IMR-90 (cell line): ENCODE measurements at regions not wholly inside any gene's neighbourhood (a gene's known extent, or its start where the extent isn't known, plus 50 kb on each side); places are given as distances from the start of the nearest gene placed in this dataset.

Experiments used
- ATAC-seq: fragments of 200-7000 bp; cut with Tn5 transposase; 2 replicates; pipeline ENCODE4 v1.9.1; 2020; ENCODE audit warnings: low read depth, mild to moderate bottlenecking, moderate library complexity
- BruUV-seq: library from RNA; stranded (reverse); fragments of 400-500 nt; replicated peaks from 2 replicates; lab custom pipeline; 2021; lab: Mats Ljungman, UMichigan
- CTCF ChIA-PET: fragments of 300-600 bp; formaldehyde crosslinking; extraction: SDS; loops from one replicate; lab custom pipeline; 2021; ENCODE audit warnings: antibody characterized with exemption; lab: Yijun Ruan, JAX
- POLR2A ChIA-PET: fragments of 300-600 bp; sonication (Branson Sonifier 250); formaldehyde crosslinking; loops from one replicate; lab custom pipeline; 2022; ENCODE audit warnings: antibody characterized with exemption; ENCODE audit not compliant: unreplicated experiment; lab: Charles Lee
- DNase-seq: peaks from one replicate; pipeline ENCODE4 v3.0.0; 2013
- H2AFZ ChIP-seq: replicated peaks from 2 replicates; pipeline ENCODE3; 2013; ENCODE audit warnings: low read length, mild to moderate bottlenecking; ENCODE audit not compliant: poor library complexity
- H2AK5ac ChIP-seq: 2 replicates; pipeline ENCODE4 v1.6.1; 2013; ENCODE audit warnings: low read depth, low read length, inconsistent platforms
- H2AK9ac ChIP-seq: replicated peaks from 2 replicates; pipeline ENCODE3; 2013; ENCODE audit warnings: mild to moderate bottlenecking, low read depth, low read length, moderate library complexity; ENCODE audit not compliant: poor library complexity
- H2BK120ac ChIP-seq: 2 replicates; pipeline ENCODE4 v1.6.1; 2013; ENCODE audit warnings: low read depth, low read length, inconsistent platforms
- H2BK15ac ChIP-seq: 3 replicates; pipeline ENCODE4 v1.6.1; 2013; ENCODE audit warnings: low read depth, low read length, inconsistent platforms
- H2BK20ac ChIP-seq: 2 replicates; pipeline ENCODE4 v1.6.1; 2013; ENCODE audit warnings: low read depth, mild to moderate bottlenecking, inconsistent platforms, low read length, moderate library complexity
- H2BK5ac ChIP-seq: 2 replicates; pipeline ENCODE4 v1.6.1; 2013; ENCODE audit warnings: mild to moderate bottlenecking, low read depth, low read length, inconsistent platforms; ENCODE audit not compliant: poor library complexity, severe bottlenecking
- H3K14ac ChIP-seq: replicated peaks from 2 replicates; pipeline ENCODE4 v1.6.1; 2013; ENCODE audit warnings: low read depth, low read length, inconsistent platforms
- H3K18ac ChIP-seq: 2 replicates; pipeline ENCODE4 v1.6.1; 2013; ENCODE audit warnings: low read depth, low read length, control low read depth
- H3K23ac ChIP-seq: 2 replicates; pipeline ENCODE4 v1.6.1; 2013; ENCODE audit warnings: low read depth, low read length, inconsistent platforms
- H3K27ac ChIP-seq: 2 replicates; pipeline ENCODE4 v1.5.1; 2013; ENCODE audit warnings: mild to moderate bottlenecking, control low read depth, low read length; ENCODE audit not compliant: insufficient read depth
- H3K27me3 ChIP-seq: 2 replicates; pipeline ENCODE4 v1.6.1; 2013; ENCODE audit warnings: low read length; ENCODE audit not compliant: control insufficient read depth, insufficient read depth
- H3K36me3 ChIP-seq: 2 replicates; pipeline ENCODE4 v1.6.1; 2013; ENCODE audit warnings: low read length, mixed read lengths; ENCODE audit not compliant: control insufficient read depth, insufficient read depth
- H3K4ac ChIP-seq: 2 replicates; pipeline ENCODE4 v1.6.1; 2013; ENCODE audit warnings: low read depth, low read length, inconsistent platforms
- H3K4me1 ChIP-seq: 2 replicates; pipeline ENCODE4 v1.6.1; 2013; ENCODE audit warnings: low read length, mixed read lengths; ENCODE audit not compliant: control insufficient read depth, insufficient read depth
- H3K4me2 ChIP-seq: 2 replicates; pipeline ENCODE4 v1.6.1; 2013; ENCODE audit warnings: low read depth, mild to moderate bottlenecking, control low read depth, low read length, moderate library complexity
- H3K4me3 ChIP-seq: 2 replicates; pipeline ENCODE4 v1.5.1; 2013; ENCODE audit warnings: low read depth, mild to moderate bottlenecking, control low read depth, low read length, moderate library complexity; ENCODE audit not compliant: insufficient read depth
- H3K56ac ChIP-seq: 2 replicates; pipeline ENCODE4 v1.6.1; 2013; ENCODE audit warnings: low read length, inconsistent platforms; ENCODE audit not compliant: insufficient read depth; ENCODE audit errors: extremely low read depth
- H3K79me1 ChIP-seq, 2 experiments: 2 replicates each; pipeline ENCODE4 v1.6.1; 2013; ENCODE audit warnings: low read length in 2 of 2, inconsistent platforms in 1 of 2, low read depth in 1 of 2
- H3K9ac ChIP-seq: 2 replicates; pipeline ENCODE4 v1.6.1; 2013; ENCODE audit warnings: low read depth, low read length, control low read depth
- H3K9me1 ChIP-seq: 2 replicates; pipeline ENCODE4 v1.6.1; 2013; ENCODE audit warnings: low read length, inconsistent platforms; ENCODE audit not compliant: insufficient read depth
- H3K9me3 ChIP-seq: 2 replicates; pipeline ENCODE4 v1.6.1; 2013; ENCODE audit warnings: low read length; ENCODE audit not compliant: control insufficient read depth, insufficient read depth
- H4K20me1 ChIP-seq: 2 replicates; pipeline ENCODE4 v1.6.1; 2013; ENCODE audit warnings: low read length, inconsistent platforms; ENCODE audit not compliant: insufficient read depth
- H4K5ac ChIP-seq: 2 replicates; pipeline ENCODE4 v1.6.1; 2013; ENCODE audit warnings: mild to moderate bottlenecking, low read depth, low read length, control low read depth
- H4K8ac ChIP-seq, 2 experiments: 2 replicates each; pipeline ENCODE4 v1.6.1; 2013; ENCODE audit warnings: low read depth in 2 of 2, low read length in 2 of 2, control low read depth in 1 of 2, inconsistent platforms in 1 of 2
- H4K91ac ChIP-seq: 2 replicates; pipeline ENCODE4 v1.6.1; 2013; ENCODE audit warnings: low read depth, low read length, inconsistent platforms; ENCODE audit not compliant: insufficient read depth
- CTCF ChIP-seq: conservative IDR thresholded peaks from 2 replicates; pipeline ENCODE4 v1.5.1; 2012; ENCODE audit warnings: mild to moderate bottlenecking, low read depth, low read length, improper control_type of control experiment
- MAFK ChIP-seq: IDR thresholded peaks from 2 replicates; pipeline ENCODE4 v1.6.1; 2012; ENCODE audit warnings: low read depth, low read length, improper control_type of control experiment
- MXI1 ChIP-seq: IDR thresholded peaks from 2 replicates; pipeline ENCODE4 v1.6.1; 2012; ENCODE audit warnings: low read depth, mild to moderate bottlenecking, low read length, moderate library complexity, borderline replicate concordance
- NFE2L2 ChIP-seq: fragments of 150-350 bp; IDR thresholded peaks from 2 replicates; pipeline ENCODE4 v1.6.1; 2016; ENCODE audit warnings: low read depth, mild to moderate bottlenecking, low read length
- POLR2A ChIP-seq: IDR thresholded peaks from 2 replicates; pipeline ENCODE4 v1.6.1; 2012; ENCODE audit warnings: mild to moderate bottlenecking, low read depth, low read length
- RCOR1 ChIP-seq: IDR thresholded peaks from 2 replicates; pipeline ENCODE4 v1.6.1; 2012; ENCODE audit warnings: mild to moderate bottlenecking, low read length, improper control_type of control experiment; ENCODE audit not compliant: insufficient replicate concordance
- SMC3 ChIP-seq: fragments of 150-350 bp; IDR thresholded peaks from 2 replicates; pipeline ENCODE4 v1.6.1; 2016; ENCODE audit warnings: low read depth, mild to moderate bottlenecking, antibody characterized with exemption, low read length, moderate library complexity
- USF2 ChIP-seq: fragments of 150-350 bp; IDR thresholded peaks from 2 replicates; pipeline ENCODE4 v1.6.1; 2017; ENCODE audit warnings: mild to moderate bottlenecking, antibody characterized with exemption, low read length, low read depth
- WGBS, 2 experiments: methylation state at CpG; one replicate each; pipeline versions ENCODE4 v1.1.5 to v1.1.7; 2013; ENCODE audit warnings: missing lambda C conversion rate in 2 of 2; ENCODE audit not compliant: insufficient read length in 1 of 2; ENCODE audit errors: extremely low coverage in 2 of 2; 5-methylcytosine and 5-hydroxymethylcytosine counted together
- dilution Hi-C: fragments of 300-500 bp; cut with HindIII; formaldehyde crosslinking; loops from one replicate; pipeline ENCODE4 v1.14.3; 2018; ENCODE audit warnings: low sequenced_read_pairs; ENCODE audit not compliant: unreplicated experiment
- in situ Hi-C: fragments of 300-500 bp; cut with MboI; formaldehyde crosslinking; loops from 3 replicates; pipeline ENCODE4 v1.14.3; 2019; ENCODE audit warnings: low sequenced_read_pairs, inconsistent platforms, mixed read lengths
- intact Hi-C: fragments of 100-400 bp; cut with micrococcal nuclease; formaldehyde crosslinking; loops from 2 replicates; pipeline ENCODE4 v1.10.0; 2022

GRCh38 chr5:31048282-31049270 lies 144.9 kb upstream of the CDH6 start:
- H3K18ac ChIP-seq = no peak overlapping the region; the same call in 1 of the 2 replicates
- H4K5ac ChIP-seq = peak overlapping the region; percentile 25; the same call in 1 of the 2 replicates
- H2AK9ac ChIP-seq = no peak overlapping the region
- dilution Hi-C loops (no loop called here), in situ Hi-C loops (no loop called here), intact Hi-C loops (no loop called here)
- H2AK5ac ChIP-seq = 0 out of 2 replicates have a peak overlapping the region, but pooled peaks have one; percentile 4
- no peaks in the 10 kb centered on the region; the same call in 1 of the 2 replicates for H3K9me1 ChIP-seq
- no peak overlapping the region for H4K91ac ChIP-seq
- no peak overlapping the region for H2BK5ac ChIP-seq
- H3K14ac ChIP-seq = no peak overlapping the region
- TF ChIP-seq RCOR1 (no peak), MAFK (no peak), USF2 (no peak), POLR2A (no peak), MXI1 (no peak), NFE2L2 (no peak), CTCF (no peak), SMC3 (no peak)
- DNase-seq (no peak), ATAC-seq (no peak)
- no peak overlapping the region for H3K4me2 ChIP-seq
- H3K79me1 ChIP-seq = no peaks in the 10 kb centered on the region
- no peaks in the 10 kb centered on the region for H3K27me3 ChIP-seq
- H2AFZ ChIP-seq = no peak overlapping the region
- 80% methylated on average over 1 of the region's 8 CpGs; no CpG with 5 or more reads in 1 of the 2 experiments for WGBS, 2 experiments
- peak overlapping the region; percentile 55; the same call in 1 of the 2 replicates for H2BK20ac ChIP-seq
- peak overlapping the region; percentile 21 for H2BK120ac ChIP-seq
- H3K36me3 ChIP-seq = no peaks in the 10 kb centered on the region
- peak overlapping the region; percentile 55; the same call in 1 of the 3 replicates for H2BK15ac ChIP-seq
- CTCF ChIA-PET = interaction anchor here (0.7 kb wide), 1 partner anchor 153 kb away, joined by 4 read pairs; no protein-coding TSS in a partner anchor
- H3K9ac ChIP-seq = no peak overlapping the region
- no TSS peak for BruUV-seq
- no peaks in the 10 kb centered on the region for H4K20me1 ChIP-seq
- POLR2A ChIA-PET = no interaction called here
- no peak overlapping the region for H3K23ac ChIP-seq
- H3K27ac ChIP-seq = no peak overlapping the region
- no peak overlapping the region for H3K56ac ChIP-seq
- no peaks in the 10 kb centered on the region for H3K9me3 ChIP-seq
- no peak overlapping the region for H3K4me3 ChIP-seq
- no peak overlapping the region for H3K4ac ChIP-seq
- H3K4me1 ChIP-seq = peaks cover 4% of the 10 kb centered on the region; the same call in 1 of the 2 replicates
- H4K8ac ChIP-seq = no peak overlapping the region
